Stimulated activated CD8-positive, alpha-beta memory T cell treated with anti-CD3 and anti-CD28 coated beads, Interleukin-2, amount 100 ng/mL, for 1 hour (primary cell): ENCODE measurements at regions not wholly inside any gene's neighbourhood (a gene's known extent, or its start where the extent isn't known, plus 50 kb on each side); places are given as distances from the start of the nearest gene placed in this dataset.

Experiments
- DNase-seq, 2 donors: peaks; one replicate each; pipeline ENCODE4 v3.0.0-alpha.2; 2020; ENCODE audit warnings: low read depth in 2 of 2

GRCh38 chr5:133854554-133854953 lies 113.9 kb downstream of the C5orf15 start:
- no peak for DNase-seq

- no peak for DNase-seq
Observed at GRCh38 chr5:133853646-133854365, 114.6 kb downstream of the C5orf15 start.

- no peak for DNase-seq
Observed at GRCh38 chr5:133851521-133851920, 116.9 kb downstream of the C5orf15 start.

GRCh38 chr5:133850811-133851210 lies 117.6 kb downstream of the C5orf15 start:
- DNase-seq: no peak

GRCh38 chr5:133849116-133849515 lies 119.3 kb downstream of the C5orf15 start:
- DNase-seq: no peak

GRCh38 chr5:133848341-133848811 lies 120.0 kb downstream of the C5orf15 start:
- DNase-seq: no peak

GRCh38 chr5:133847886-133848285 lies 120.5 kb downstream of the C5orf15 start:
- no peak for DNase-seq

GRCh38 chr5:133847301-133847700 lies 121.1 kb downstream of the C5orf15 start:
- DNase-seq: no peak

- DNase-seq: no peak
Observed at GRCh38 chr5:133846478-133847226, 121.8 kb downstream of the C5orf15 start.

GRCh38 chr5:133845271-133845670 lies 123.2 kb downstream of the C5orf15 start:
- no peak for DNase-seq

- DNase-seq: no peak
Observed at GRCh38 chr5:133844836-133845235, 123.6 kb downstream of the C5orf15 start.

GRCh38 chr5:133843911-133844310 lies 124.5 kb downstream of the C5orf15 start:
- DNase-seq: no peak

GRCh38 chr5:133842846-133843611 lies 125.4 kb downstream of the C5orf15 start:
- no peak for DNase-seq

- no peak for DNase-seq
Observed at GRCh38 chr5:133841831-133842750, 126.3 kb downstream of the C5orf15 start.

- no peak for DNase-seq
Observed at GRCh38 chr5:133840168-133840567, 128.3 kb downstream of the C5orf15 start.

- DNase-seq: no peak
Observed at GRCh38 chr5:133839721-133840120, 128.7 kb downstream of the C5orf15 start.

- no peak for DNase-seq
Observed at GRCh38 chr5:133839090-133839489, 129.3 kb downstream of the C5orf15 start.

GRCh38 chr5:133838286-133838685 lies 130.1 kb downstream of the C5orf15 start:
- DNase-seq: no peak

GRCh38 chr5:133831491-133832224 lies 136.8 kb downstream of the C5orf15 start:
- no peak for DNase-seq

GRCh38 chr5:133830911-133831310 lies 137.5 kb downstream of the C5orf15 start:
- no peak for DNase-seq

GRCh38 chr5:133830281-133830680 lies 138.1 kb downstream of the C5orf15 start:
- DNase-seq: no peak
